Neural cell (in vitro differentiated cells): ENCODE measurements at regions not wholly inside any gene's neighbourhood (a gene's known extent, or its start where the extent isn't known, plus 50 kb on each side); places are given as distances from the start of the nearest gene placed in this dataset.

Experiments
- POLR2AphosphoS5 ChIP-seq: IDR thresholded peaks from 2 replicates; pipeline ENCODE4 v1.6.1; 2012
- RAD21 ChIP-seq: fragments of 450-650 bp; conservative IDR thresholded peaks from 2 replicates; pipeline ENCODE4 v1.6.1; 2014; ENCODE audit warnings: antibody characterized with exemption, mild to moderate bottlenecking, moderate library complexity
- TAF1 ChIP-seq: IDR thresholded peaks from 2 replicates; pipeline ENCODE4 v1.6.1; 2012; ENCODE audit warnings: low read depth
- TF ChIP-seq, protein P1 (sequence below): fragments of 450-650 bp; IDR thresholded peaks from 2 replicates; pipeline ENCODE4 v1.5.1; 2014; ENCODE audit warnings: antibody characterized with exemption, mild to moderate bottlenecking, moderate library complexity; ENCODE audit not compliant: poor library complexity, severe bottlenecking

GRCh38 chr5:120146787-120147186, 317.3 kb upstream of the PRR16 start:
- TF ChIP-seq, protein P1, sequence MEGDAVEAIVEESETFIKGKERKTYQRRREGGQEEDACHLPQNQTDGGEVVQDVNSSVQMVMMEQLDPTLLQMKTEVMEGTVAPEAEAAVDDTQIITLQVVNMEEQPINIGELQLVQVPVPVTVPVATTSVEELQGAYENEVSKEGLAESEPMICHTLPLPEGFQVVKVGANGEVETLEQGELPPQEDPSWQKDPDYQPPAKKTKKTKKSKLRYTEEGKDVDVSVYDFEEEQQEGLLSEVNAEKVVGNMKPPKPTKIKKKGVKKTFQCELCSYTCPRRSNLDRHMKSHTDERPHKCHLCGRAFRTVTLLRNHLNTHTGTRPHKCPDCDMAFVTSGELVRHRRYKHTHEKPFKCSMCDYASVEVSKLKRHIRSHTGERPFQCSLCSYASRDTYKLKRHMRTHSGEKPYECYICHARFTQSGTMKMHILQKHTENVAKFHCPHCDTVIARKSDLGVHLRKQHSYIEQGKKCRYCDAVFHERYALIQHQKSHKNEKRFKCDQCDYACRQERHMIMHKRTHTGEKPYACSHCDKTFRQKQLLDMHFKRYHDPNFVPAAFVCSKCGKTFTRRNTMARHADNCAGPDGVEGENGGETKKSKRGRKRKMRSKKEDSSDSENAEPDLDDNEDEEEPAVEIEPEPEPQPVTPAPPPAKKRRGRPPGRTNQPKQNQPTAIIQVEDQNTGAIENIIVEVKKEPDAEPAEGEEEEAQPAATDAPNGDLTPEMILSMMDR = no peak
- no peak for TF ChIP-seq TAF1
- no peak for TF ChIP-seq POLR2AphosphoS5
- no peak for TF ChIP-seq RAD21
